Muscle of arm (tissue), 1 donor: ENCODE measurements at regions not wholly inside any gene's neighbourhood (a gene's known extent, or its start where the extent isn't known, plus 50 kb on each side); places are given as distances from the start of the nearest gene placed in this dataset.
"Not testable (repeated sequence)": the region's sequence is repeated elsewhere in the genome, so short reads cannot be mapped to it uniquely, and the experiment has no call there.

Experiments
- DNase-seq: peaks from one replicate; pipeline ENCODE4 v3.0.0-alpha.2; 2013

GRCh38 chrX:953879-954482 lies 258.5 kb downstream of the CRLF2 start:
- DNase-seq: no peak

GRCh38 chrX:952816-953215 lies 259.6 kb downstream of the CRLF2 start:
- no peak for DNase-seq

- DNase-seq: not testable (repeated sequence)
These were observed 265.2 kb downstream of the CRLF2 start for GRCh38 chrX:947262-947661.

- no peak for DNase-seq
These were observed 269.4 kb downstream of the CRLF2 start for GRCh38 chrX:943035-943434.

- DNase-seq: no peak
These were observed 271.8 kb downstream of the CRLF2 start for GRCh38 chrX:940691-941090.

- DNase-seq: no peak
These were observed 275.3 kb downstream of the CRLF2 start for GRCh38 chrX:936979-937769.

- DNase-seq: no peak
These were observed 278.8 kb downstream of the CRLF2 start for GRCh38 chrX:933611-934010.

- DNase-seq: no peak
These were observed 283.8 kb downstream of the CRLF2 start for GRCh38 chrX:928606-929005.

- DNase-seq: no peak
These were observed 285.5 kb downstream of the CRLF2 start for GRCh38 chrX:926991-927390.

GRCh38 chrX:926070-926469 lies 286.4 kb downstream of the CRLF2 start:
- DNase-seq: no peak

- no peak for DNase-seq
These were observed 286.8 kb downstream of the CRLF2 start for GRCh38 chrX:925652-926061.

- no peak for DNase-seq
These were observed 287.4 kb downstream of the CRLF2 start for GRCh38 chrX:925094-925493.

GRCh38 chrX:924017-924416 lies 288.4 kb downstream of the CRLF2 start:
- DNase-seq: no peak

- DNase-seq: peak; percentile 93
These were observed 289.7 kb downstream of the SHOX start for GRCh38 chrX:920234-920799.

GRCh38 chrX:916230-916599 lies 285.6 kb downstream of the SHOX start:
- no peak for DNase-seq

- no peak for DNase-seq
These were observed 285.0 kb downstream of the SHOX start for GRCh38 chrX:915427-916229.

GRCh38 chrX:914206-914605 lies 283.6 kb downstream of the SHOX start:
- no peak for DNase-seq

GRCh38 chrX:912677-913076 lies 282.1 kb downstream of the SHOX start:
- no peak for DNase-seq

GRCh38 chrX:909068-909467 lies 278.5 kb downstream of the SHOX start:
- not testable (repeated sequence) for DNase-seq

GRCh38 chrX:906586-906985 lies 276.0 kb downstream of the SHOX start:
- no peak for DNase-seq

GRCh38 chrX:905848-906566 lies 275.4 kb downstream of the SHOX start:
- DNase-seq: peak; percentile 39

- DNase-seq: peak; percentile 66
These were observed 272.5 kb downstream of the SHOX start for GRCh38 chrX:903116-903515.
